CD4-positive, alpha-beta T cell treated with Interleukin-6 at 100 ng/mL for 8 hours (primary cell): ENCODE measurements at regions not wholly inside any gene's neighbourhood (a gene's known extent, or its start where the extent isn't known, plus 50 kb on each side); places are given as distances from the start of the nearest gene placed in this dataset.

ENCODE experiments used
- DNase-seq: peaks from one replicate; pipeline ENCODE4 v3.0.0-alpha.2; 2020; ENCODE audit warnings: mixed read lengths, low spot score

DNA sequence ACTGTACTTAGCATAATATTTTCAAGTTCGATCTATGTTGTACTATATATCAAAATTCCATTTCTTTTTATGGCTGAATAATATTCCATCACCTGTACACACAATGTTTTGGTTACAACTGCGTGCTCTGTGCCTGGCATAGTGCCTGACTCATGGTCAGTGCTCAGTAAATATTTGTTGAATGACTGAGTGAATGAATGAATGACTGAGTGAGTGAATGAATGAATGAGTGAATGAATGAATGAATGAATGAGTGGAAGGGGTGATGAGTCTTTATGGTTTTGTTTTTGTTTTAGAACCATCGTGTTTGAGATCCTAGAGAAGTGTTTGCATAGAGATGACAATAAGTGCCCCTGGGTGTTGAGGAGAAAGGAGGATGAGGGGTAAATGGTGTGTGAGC, 155.3 kb downstream of the MRM1 start:
- DNase-seq, result no peak

DNA sequence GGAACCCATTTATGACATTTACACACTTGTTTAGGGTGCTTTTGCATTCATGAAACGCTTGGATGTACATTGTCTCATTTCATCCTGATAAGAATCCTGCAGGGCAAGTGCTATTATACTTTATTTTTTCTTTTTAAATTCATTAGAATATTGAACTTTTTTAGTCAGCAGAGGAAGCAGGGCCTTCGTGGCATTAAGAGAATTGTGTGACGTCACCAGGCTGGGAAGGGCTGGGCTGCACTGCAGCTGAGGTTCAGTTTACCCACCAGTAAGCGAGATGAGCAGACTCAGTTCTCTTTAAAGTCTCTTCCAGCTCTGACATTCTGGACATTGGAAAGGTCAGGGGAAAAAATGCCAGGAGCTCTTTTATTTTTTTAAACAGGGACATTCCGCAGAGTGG, 159.0 kb downstream of the MRM1 start:
- no peak for DNase-seq

DNA sequence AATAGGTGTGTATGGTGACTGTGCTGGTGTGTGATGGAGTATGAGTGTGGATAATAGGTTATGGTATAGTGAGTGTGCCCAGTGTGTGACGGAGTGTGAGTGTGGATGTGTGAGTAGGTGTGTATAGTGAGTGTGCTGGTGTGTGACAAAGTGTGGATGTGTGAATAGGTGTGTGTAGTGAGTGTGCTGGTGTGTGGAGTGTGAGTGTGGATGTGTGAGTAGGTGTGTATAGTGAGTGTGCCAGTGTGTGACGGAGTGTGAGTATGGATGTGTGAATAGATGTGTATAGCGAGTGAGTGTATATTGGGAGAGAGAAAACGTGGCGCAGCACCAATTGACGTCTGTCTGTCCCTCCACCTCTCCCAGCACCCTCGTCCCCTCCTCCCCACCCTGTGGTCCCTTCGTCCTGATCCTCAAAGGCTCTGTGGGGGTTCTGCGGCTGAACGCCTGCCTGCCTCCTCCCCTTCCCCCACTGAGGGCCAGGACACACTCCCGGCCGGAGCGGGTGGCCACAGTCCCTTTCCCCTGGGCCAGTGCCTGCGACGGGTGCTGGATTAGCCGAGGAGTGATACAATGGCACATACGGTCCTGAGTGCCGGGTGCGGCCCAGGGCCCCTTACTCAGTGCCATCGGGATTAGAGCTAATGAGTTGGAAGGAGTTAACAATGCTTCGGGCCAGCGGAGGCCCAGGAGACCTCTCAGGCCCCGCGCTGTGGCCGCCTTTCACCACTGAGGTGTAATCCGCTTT, 160.0 kb downstream of the MRM1 start:
- no peak for DNase-seq

DNA sequence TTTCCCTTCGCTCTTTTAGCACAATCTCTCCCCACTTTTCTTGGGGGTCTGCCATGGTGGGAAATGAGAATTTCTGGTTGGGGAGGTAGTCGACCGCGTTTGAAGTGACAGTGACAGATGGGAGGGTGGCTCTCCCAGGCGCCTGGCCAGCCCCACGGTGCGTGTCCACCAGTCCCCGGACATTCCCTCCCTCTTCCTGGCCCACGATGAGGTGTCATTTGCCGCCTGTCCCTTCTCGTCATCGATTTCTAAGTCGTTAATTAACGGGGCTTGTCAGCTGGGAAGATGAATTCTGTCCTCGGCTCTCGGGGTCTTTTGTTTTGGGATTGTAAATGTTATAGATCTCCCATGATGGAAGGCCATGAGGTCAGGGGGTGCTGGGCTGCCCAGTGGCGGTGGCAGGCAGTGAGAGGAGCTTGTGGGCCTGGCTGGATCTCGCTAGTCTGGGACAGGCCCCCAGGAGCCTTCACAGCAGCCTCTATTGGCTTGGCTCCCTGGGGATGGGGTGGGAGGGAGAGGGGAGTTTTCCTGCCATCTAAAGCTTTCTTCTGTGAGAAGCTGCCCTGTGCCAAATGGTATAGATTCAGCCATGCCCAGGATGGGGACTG, 164.2 kb downstream of the MRM1 start:
- no peak for DNase-seq

DNA sequence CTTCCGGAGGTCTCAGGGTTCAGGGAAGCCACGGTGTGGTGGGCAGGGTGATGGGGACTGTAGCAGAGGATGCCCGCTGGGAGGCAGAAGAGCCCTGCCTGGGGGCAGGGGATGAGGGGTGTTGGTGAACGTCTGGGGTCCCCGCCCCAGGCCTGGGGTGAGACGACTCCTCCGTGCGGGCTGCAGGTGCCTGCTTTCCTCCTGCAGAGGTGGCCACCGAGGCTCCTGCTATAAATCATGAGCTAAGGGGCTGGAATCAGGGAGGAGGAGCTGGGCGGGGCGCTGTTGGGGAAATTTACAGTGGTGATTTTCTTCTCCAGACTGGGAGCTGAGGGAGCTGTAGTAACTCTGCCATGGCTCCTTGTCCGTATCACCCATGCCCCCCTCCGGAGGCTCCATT, 167.0 kb downstream of the MRM1 start:
- no peak for DNase-seq

DNA sequence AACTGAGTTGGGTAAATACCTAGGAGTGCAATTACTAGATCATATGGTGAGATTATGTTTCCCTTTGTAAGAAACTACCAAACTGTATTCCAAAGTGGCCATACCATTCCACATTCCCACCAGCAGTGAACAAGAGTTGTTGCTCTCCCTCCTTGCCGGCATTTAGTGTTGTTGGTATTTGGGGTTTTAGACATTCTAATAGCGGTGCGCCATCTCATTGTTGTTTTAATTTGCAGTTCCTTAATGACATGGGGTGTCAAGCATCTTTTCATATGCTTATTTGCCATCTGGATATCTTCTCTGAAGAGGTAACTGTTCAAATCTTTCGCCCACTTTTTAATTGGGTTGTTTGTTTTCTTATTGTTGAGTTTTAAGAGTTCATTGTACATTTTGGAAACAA, 164.2 kb upstream of the LHX1 start:
- no peak for DNase-seq

DNA sequence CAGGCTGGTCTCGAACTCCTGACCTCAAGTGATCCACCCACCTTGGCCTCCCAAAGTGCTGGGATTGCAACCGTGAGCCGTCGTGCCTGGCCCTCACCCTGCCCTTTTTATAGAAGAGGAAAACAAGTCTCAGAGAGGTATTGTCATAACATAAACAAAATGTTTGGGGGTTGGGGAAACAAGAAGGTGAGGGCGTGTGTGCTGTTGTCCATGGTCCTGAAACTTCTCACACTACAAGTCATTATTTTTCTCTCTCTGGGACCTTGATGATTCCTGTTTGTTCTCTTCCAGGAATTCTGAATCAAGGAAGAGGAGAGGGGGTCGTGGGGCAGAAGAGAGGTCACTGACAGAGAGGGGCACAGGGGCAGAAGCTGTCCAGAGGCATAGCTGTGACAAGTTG, 160.2 kb upstream of the LHX1 start:
- no peak for DNase-seq

DNA sequence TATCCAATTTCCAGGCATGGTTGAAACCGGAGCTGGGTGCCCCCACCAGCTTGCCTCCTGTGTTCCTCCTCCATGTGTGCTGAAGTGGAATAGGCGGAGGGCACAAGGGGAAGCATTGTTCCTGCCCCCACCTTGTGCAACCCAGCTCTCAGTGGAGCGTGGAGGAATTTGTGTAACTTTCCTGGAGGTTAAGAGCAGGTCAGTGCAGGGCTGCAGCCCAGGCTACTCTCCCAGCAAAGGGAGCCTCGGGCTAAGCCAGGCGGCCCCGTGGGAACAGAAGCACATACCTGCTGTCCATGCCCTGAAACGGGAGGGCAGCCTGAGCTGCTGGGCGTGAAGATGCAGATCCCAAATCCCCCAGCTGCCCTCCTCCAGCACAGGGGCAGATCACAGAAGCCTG, 158.8 kb upstream of the LHX1 start:
- no peak for DNase-seq

DNA sequence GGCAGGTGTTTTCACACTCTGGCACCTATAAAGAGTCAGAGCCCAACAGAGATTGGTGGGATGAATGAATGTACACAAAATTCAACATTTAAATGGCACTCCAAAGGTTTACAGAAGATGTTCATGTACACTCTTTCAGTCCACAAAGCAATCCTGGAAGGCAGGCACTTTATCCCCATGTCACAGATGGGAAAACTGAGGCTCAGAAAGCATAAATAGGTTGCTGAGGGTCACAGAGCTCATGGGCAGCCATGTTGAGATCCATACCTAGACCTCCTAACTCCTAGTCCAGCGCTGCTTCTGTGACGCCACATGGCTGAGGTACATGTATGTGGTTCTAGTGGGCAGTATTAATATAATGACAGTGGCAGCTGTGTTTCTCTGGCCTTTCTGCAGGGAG, 157.7 kb upstream of the LHX1 start:
- no peak for DNase-seq

DNA sequence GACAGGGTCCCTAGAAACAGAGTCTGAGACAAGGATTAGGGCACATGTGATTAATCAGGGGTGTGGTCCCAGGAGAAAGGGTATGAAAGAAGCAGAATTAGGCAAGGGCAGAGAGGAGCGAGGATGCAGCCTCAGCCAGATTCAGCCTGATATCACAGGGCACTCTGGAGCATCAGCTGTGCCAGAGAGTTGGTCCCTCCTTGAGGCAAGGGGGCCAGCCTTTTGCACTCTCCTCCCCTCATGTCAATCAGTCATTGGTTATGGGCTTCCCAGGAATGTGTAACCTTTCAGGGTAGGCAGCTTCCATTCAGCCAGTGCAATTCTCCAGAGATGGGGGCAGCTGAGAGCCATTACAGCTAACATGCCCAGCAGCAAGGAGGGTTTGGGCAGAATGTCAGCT, 152.6 kb upstream of the LHX1 start:
- no peak for DNase-seq

DNA sequence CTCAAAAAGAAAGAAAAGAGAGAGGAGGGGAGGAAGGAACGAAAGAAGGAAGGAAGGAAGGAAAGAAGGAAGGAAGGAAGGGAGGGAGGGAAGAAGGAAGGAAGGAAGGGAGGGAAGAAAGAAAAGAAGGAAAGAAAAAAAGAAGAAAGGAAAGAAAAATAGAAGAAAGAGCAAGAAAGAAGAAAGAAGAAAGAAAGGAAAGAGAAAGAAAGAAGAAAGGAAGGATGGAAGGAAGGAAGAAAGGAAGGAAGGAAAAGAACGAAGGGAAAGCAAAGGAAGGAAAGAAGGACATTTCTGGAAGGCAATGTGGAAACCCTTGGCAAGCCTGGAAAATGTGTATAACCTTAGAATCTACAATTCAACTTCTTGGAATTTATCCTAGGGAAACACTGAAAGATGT, 150.4 kb upstream of the LHX1 start:
- no peak for DNase-seq

DNA sequence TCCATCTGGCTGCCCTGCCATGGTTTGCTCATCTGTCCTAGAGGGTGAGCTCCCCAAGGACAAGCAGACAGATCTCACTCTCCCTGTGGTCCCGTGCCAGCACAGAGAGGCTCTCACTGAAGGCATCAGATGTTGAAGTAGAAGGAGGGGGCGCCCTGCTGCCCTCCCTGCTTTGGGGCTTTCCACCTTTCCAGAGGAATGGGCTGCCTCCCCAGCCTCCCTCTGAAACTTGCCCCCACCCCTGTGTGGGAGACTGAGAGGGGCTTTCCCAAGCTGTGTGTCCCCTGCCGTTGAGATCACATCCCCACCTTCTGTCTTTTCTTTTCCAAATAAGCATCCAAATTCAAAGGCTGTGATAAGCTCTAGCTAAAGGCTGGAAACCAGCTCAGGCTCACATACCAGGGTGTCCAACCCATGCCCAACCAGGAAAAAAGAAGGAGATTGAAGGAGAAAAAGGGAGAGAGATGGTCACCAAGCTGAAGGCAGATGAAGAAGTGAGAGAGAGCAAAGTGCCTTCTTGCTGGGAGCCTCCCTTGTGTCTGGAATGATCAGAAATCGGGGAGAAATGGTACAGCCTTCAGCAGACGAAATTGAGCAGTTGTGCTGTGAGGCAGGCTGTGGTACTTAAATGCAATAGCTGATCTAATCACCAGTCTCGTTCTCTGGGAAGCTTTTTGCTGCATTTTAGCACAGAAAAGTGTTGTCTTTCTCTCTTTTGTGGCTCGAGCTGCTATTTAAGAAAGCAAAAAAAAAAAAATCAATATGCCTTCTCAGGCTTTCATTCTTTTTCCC, 145.9 kb upstream of the LHX1 start:
- no peak for DNase-seq

DNA sequence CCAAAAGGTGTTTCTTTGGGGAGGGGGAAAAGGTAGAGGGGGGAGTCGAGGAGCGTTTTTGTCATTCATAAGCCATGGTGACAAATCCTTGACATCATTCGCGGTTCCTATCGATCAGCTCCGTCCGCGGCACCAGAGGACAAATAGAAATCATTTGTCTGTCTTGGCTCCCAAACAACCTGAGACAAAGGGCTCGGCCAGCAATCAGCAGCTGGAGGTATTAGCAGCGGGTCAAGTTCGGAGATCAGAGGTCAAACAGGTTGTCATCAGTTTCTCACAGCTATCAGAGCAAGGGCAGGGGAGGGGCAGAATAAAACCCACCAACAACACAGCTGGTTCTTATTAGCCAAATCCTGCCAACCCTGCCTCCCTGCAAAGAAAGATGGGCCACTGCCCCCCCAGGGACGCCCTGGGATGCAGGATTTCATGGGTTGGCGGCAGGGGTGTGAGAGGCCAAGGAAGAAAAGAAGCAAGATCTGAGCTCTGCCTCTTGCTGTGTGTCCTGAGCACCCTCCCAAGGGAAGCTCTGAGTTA, 145.3 kb upstream of the LHX1 start:
- no peak for DNase-seq

DNA sequence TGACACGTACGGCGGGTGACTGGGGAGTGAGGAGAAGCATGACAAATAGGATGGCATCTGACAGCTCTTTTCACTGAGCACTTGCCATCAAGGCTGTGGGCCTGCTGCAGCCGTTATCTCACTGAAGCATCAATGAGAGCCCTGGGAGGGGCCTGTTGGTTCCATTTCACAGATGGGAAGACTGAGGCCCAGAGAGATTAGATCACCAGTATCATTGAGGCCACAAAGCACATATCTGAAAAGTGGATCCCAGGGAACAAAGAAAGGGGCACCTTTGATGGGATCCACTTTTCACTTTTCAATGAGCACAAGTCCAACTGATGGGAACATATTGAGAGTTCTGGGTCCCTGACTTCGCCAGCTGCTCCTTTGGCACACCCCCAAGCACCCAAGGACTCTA, 144.4 kb upstream of the LHX1 start:
- no peak for DNase-seq

DNA sequence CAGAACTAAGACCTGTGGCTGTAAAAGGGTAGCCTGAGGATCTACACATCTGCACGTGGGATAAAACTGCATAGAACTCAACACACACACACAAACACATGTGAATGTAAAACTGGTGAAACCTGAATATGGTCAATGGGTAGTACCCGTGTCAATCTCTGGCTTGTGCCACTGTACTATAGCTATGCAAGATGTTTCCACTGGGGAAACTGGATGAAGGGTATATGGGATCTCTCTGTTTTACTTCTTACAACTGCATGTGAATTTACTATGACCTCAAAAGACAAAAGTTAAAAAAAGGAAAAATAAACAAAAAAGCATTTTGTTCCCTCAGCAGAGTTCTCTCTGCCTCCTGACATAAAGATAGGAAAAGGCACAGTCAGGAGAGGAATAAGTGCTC, 143.3 kb upstream of the LHX1 start:
- DNase-seq, result no peak

DNA sequence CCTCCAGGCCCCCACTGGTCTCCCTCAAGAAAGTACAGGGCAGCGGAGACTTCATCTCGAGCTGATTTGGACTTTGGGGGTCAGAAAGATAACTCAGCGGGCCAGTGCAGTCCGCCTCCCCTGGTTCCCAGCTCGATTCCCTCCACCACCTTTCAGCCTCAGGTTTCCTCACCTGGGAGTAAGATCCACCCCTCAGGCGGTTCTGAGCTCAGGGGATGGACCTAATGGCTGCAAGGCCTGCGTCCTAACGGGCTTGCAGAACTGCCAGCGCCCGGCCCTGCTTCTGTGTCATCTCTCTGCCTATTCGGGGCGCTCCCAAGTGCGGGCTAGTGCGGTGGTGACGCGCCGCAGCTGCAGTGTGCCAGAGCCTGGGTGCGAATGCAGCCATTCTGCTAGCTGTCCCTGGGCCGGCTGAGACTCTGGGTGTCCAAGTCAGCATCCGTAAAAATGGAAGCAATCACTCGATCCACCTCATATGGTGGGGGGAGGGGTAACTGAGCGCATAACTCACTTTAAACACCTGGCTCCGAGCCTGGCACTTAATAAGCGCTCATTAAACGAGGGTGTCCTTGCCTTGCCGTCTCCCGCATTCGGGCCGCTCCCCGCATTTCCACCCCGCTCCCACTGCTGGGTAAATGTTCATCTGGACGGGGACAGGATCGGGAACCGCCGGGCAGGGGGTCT, 129.6 kb upstream of the LHX1 start:
- DNase-seq, result no peak

DNA sequence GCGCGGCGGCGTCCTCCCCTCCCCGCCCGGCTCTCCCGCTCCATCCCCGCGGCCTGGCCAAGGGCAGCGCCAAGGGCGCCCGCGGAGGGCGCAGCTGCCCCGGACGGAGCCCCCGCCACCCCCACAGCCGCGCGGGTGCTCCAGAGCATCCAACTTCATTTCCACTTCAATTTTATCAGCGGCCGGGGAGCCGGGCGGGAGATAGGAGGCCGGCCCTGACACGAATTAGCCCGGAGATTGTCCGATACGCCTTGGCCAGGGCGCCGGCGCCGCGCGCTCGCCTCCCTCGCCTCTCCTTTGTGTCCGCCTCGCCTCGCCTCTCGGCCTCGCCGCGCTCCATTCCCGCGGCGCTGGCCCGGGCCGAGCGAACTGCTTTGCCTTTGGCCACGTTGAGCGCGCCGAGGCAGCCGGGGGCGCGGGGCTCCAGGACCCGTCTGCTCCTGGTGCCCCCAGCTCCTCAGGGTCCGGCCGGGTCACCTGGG, 129.1 kb upstream of the LHX1 start:
- no peak for DNase-seq

DNA sequence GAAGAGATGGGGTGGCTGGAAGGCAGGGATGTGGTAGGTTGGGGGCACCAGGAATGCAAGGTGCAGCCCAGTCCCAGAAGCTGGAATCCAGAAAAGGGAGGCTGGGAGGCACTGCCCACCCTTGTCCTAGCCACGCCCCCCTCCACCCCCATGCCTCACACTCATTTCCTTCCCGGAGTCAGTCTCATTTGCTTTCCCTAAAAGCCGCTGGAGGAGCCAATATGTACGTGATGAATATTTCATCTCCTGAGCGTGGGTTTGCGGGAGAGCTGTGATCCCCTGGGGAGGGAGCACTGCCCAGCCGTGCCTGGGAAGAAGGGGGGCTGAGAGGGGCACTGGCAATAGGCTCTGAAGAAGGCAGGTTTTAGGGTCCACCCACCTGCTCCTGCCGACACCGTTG, 124.5 kb upstream of the LHX1 start:
- no peak for DNase-seq

DNA sequence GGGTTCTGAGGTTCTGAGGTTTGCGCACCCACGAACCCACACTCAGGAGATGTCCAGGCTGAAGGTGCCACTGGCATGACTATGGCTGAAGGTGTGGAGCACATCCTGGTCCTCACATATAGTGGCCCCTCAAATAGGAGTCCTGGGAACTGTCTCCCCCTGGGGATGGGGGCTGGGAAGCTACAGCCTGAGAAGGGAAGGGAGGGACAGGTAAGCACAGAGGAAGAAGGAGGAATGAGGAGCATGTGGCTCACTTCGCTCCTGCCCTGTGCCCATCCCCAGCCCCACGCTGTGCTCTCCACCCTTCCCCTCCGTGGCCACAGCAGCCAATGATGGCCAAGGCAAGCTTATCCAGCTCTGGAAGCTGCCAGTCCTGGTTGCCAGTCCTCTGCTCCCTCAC, 123.9 kb upstream of the LHX1 start:
- DNase-seq, result no peak

DNA sequence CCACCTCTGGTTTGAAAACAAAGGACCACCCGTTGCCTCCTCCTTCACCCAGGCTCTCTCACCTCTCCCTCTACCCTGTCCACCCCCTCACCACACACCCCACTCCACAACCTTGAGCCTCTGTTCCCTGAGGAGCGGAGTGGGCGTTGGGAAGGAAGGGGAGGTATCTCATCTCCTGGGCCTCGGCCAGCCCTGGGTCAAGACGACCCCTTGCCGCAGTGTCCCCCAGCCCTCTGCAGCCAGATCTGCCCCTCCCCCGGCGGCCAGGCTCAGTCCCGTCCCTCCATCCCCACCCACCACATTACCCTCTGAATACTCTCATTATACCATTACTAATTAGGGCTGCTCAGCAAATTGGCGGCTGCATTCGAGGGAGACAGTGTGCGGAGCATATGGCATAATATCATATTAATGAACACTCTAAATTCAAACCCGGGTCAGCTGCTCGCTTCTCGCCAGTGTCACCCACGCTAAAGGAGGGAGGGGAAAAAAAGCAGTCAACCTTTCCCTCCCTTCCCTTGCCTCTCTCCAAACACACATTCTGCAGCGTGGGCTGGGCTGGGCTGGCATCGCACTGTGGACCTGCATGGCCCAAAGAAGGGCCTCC, 123.2 kb upstream of the LHX1 start:
- no peak for DNase-seq

DNA sequence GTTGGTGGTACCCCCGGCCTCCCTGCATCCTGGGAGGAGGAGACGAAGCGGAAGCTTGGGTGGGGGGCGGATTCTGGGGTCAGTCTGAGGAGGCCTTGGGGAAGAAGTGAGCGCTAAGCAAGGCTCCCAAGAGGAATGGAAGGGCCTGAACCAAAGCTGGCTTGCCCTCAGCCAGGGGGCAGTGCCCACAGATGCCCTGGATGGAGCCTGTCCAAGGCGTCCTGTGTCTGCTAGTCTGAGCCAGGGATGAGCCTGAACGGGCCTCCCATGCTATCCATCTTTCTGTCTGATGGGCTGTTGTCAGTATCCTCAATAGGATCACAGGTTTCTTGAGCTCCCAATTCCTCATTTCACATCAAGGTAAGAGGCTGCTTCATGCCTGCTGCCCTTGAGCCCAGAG, 122.3 kb upstream of the LHX1 start:
- no peak for DNase-seq
